ENCODE measurements at regions not wholly inside any gene's neighbourhood (a gene's known extent, or its start where the extent isn't known, plus 50 kb on each side); places are given as distances from the start of the nearest gene placed in this dataset.
"Not testable (repeated sequence)": the region's sequence is repeated elsewhere in the genome, so short reads cannot be mapped to it uniquely, and the experiment has no call there.

DNA sequence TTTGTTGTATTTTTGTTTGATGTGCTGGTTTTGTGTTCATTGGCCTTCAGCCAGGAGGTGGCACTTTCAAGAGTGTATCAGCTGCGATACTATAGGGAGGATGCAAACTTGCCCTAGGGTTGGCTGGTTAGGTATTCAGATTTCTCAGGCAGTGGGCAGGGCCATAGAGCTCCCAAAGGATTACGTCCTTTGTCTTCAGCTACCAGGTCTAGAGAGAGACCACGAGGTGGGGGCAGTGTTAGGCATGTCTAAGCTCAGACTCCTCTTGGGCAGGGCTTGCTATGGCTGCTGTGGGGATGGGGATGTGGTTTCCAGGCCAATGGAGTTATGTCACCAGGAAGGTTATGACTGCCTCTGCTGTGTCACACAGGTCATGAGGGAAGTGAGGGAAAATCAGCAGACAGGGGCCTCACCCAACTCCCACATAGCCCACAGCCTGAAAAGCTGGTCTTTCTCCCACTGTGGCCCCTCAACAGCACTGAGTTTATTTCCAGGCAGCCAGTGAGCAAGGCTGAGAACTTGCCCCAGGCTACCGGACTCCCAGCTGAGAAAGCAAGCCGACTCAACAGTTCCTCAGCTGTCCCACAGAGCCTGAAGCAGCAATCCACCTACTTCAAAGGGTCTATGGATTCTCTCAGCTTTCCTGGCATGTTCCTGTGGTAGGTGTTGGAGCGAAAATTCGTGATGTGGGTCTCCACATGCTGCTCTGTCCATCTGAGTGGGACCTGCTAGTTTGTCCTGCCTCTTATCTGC is 227.4 kb upstream of the COBL start:
- no peak for DNase-seq (ENCODE audit: low read depth)
- TF ChIP-seq, protein P1, sequence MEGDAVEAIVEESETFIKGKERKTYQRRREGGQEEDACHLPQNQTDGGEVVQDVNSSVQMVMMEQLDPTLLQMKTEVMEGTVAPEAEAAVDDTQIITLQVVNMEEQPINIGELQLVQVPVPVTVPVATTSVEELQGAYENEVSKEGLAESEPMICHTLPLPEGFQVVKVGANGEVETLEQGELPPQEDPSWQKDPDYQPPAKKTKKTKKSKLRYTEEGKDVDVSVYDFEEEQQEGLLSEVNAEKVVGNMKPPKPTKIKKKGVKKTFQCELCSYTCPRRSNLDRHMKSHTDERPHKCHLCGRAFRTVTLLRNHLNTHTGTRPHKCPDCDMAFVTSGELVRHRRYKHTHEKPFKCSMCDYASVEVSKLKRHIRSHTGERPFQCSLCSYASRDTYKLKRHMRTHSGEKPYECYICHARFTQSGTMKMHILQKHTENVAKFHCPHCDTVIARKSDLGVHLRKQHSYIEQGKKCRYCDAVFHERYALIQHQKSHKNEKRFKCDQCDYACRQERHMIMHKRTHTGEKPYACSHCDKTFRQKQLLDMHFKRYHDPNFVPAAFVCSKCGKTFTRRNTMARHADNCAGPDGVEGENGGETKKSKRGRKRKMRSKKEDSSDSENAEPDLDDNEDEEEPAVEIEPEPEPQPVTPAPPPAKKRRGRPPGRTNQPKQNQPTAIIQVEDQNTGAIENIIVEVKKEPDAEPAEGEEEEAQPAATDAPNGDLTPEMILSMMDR (IDR thresholded peaks at IDR 0.05; ENCODE audit: insufficient read depth, low read depth, low read length, missing control alignments), result no peak
- no peak overlapping the region for H3K4me3 ChIP-seq (ENCODE audit: low read length)

DNA sequence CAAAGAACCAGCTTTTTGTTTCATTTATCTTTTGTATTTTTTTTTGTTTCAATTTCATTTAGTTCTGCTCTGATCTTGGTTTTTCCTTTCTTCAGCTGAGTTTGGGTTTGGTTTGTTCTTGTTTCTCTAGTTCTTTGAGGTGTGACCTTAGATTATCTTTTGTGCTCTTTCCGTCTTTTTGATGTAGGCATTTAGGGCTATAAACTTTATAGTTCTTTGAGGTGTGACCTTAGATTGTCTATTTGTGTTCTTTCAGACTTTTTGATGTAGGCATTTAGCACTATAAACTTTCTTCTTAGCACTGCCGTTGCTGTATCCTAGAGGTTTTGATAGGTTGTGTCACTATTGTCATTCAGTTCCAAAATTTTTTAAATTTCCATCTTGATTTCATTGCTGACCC is 224.3 kb upstream of the COBL start:
- not testable (repeated sequence) for DNase-seq (ENCODE audit: low read depth); H3K4me3 ChIP-seq (ENCODE audit: low read length)

DNA sequence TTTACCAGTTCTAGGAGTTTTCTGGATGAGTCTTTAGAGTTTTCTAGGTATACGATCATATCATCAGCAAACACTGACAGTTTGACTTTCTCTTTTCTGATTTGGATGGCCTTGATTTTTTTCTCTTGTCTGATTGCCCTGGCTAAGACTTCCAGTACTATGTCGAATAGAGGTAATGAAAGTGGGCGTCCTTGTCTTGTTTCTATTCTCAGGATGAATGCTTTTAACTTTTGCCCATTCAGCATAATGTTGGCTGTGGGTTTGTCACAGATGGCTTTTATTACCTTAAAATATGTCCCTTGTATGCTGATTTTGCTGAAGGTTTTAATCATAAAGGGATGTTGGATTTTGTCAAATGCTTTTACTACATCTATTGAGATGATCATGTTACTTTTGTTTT is 223.2 kb upstream of the COBL start:
- no peak for DNase-seq (ENCODE audit: low read depth)
- no peak overlapping the region for H3K4me3 ChIP-seq (ENCODE audit: low read length)
- TF ChIP-seq, protein P1 (IDR thresholded peaks at IDR 0.05; ENCODE audit: insufficient read depth, low read depth, low read length, missing control alignments), result no peak

DNA sequence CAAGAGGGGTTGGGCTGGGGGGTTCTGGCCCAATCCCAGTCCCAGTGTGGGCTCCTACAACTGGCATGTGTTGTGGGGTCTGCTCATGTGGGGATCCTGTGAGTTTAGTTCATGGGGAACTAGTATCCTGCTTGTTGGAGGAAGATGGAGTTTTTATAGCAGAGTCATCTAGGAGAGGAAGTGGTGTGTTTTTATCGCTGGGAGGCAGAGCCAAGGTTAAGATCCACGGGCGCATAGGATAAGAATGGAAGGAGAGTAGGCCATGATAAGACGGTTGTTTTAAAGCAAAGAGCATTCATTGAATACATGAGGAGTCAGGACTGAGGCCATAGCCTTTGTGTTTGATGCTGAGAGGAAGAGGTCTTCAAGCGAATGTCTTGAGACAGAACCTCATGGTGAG is 211.6 kb upstream of the COBL start:
- DNase-seq (ENCODE audit: low read depth), result no peak
- TF ChIP-seq, protein P1 (IDR thresholded peaks at IDR 0.05; ENCODE audit: insufficient read depth, low read depth, low read length, missing control alignments), result no peak
- H3K4me3 ChIP-seq (ENCODE audit: low read length), result no peak overlapping the region

DNA sequence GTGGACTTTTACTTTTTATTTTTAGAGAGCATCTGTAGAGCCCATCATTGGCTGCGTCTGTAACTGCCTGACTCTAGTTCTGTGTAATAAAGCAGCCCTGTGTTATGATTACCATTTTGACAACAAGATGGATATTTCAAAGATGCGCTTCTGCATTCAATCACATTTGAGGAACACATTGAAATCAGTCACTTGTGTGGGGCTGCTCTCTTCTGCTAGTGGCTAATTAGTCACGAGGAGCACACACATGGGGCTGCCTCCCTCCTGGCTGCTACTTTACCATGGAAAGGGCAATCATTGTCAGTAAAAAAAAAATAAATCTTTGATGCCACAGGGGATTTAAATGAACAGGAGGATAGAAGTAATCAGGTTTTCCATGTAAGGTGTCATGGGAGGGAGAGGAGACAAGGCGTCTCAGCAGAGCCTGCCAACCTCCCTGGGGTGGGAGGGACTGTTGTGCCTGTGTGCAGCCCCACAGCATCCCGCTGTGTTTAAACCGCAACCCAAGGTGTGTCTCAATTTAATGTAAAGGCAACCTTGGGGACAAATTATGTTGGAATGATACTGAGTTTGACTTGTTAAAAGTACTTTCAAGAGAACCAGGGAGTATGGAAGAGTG is 205.2 kb upstream of the COBL start:
- TF ChIP-seq, protein P1 (IDR thresholded peaks at IDR 0.05; ENCODE audit: insufficient read depth, low read depth, low read length, missing control alignments), result no peak
- DNase-seq (ENCODE audit: low read depth), result no peak

DNA sequence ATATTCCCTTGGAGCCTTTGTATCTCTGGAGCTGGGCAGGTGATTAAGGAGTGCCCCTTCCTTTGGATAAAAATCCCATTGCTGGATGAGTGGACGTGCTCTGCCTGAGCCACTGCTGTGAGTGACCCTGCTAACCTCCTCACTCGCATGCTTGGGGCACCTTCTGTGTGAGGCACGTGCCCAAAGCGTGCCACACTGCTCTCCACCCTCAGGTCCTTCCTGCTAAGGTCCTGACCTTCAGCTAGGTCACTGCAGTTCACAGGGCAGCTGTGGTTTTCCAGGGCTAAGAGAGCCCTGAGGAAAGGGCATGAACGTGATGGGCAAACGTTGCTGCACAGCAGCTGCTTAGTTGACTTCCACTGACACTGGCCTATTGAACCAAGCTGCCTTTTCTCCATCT is 204.4 kb upstream of the COBL start:
- no peak for DNase-seq (ENCODE audit: low read depth)
- H3K4me3 ChIP-seq (ENCODE audit: low read length), result no peak overlapping the region
- TF ChIP-seq, protein P1 (IDR thresholded peaks at IDR 0.05; ENCODE audit: insufficient read depth, low read depth, low read length, missing control alignments), result no peak

More for the DNA sequence above, 205.2 kb upstream of the COBL start:
- H3K4me3 ChIP-seq (ENCODE audit: low read length), result no peak overlapping the region

DNA sequence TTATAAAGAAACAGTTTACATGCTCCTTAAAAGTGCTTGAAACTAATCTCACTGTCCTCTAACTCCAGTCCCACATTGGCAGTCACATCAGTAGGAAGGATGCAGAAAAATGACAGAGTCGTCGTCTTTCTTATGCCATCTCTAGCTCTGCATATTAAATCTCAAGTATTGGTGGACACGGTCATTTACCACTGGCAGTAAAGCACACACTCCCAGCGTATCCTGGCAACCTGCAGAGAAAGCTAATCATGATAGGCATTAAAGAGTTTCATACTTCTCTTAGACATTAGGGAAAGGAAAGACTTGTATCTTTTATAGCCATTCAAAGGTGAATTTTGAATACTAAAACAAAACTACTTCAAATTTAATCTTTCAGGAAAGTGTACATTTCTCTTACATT is 202.0 kb upstream of the COBL start:
- H3K4me3 ChIP-seq (ENCODE audit: low read length), result no peak overlapping the region
- TF ChIP-seq, protein P1 (IDR thresholded peaks at IDR 0.05; ENCODE audit: insufficient read depth, low read depth, low read length, missing control alignments), result no peak
- DNase-seq (ENCODE audit: low read depth), result no peak

Measured in epithelial cell of esophagus (primary cell).